SU-DHL-6 (cell line): ENCODE measurements at regions not wholly inside any gene's neighbourhood (a gene's known extent, or its start where the extent isn't known, plus 50 kb on each side); places are given as distances from the start of the nearest gene placed in this dataset.

ENCODE experiments used
- EZH2phosphoT487 ChIP-seq: fragments of 200-600 bp; sonication (generic), shearing (Covaris generic); conservative IDR thresholded peaks from 2 replicates; pipeline ENCODE4 v1.6.1; 2018; ENCODE audit warnings: mild to moderate bottlenecking, antibody characterized with exemption, low read length, moderate library complexity, mixed read lengths
- TF ChIP-seq, protein P1 (sequence below): fragments of 200-600 bp; sonication (generic); IDR thresholded peaks from one replicate; pipeline ENCODE4 v1.5.1; 2017; ENCODE audit warnings: antibody characterized with exemption, mild to moderate bottlenecking, low read length, moderate library complexity; ENCODE audit not compliant: insufficient read depth, poor library complexity, severe bottlenecking

- TF ChIP-seq, protein P1, sequence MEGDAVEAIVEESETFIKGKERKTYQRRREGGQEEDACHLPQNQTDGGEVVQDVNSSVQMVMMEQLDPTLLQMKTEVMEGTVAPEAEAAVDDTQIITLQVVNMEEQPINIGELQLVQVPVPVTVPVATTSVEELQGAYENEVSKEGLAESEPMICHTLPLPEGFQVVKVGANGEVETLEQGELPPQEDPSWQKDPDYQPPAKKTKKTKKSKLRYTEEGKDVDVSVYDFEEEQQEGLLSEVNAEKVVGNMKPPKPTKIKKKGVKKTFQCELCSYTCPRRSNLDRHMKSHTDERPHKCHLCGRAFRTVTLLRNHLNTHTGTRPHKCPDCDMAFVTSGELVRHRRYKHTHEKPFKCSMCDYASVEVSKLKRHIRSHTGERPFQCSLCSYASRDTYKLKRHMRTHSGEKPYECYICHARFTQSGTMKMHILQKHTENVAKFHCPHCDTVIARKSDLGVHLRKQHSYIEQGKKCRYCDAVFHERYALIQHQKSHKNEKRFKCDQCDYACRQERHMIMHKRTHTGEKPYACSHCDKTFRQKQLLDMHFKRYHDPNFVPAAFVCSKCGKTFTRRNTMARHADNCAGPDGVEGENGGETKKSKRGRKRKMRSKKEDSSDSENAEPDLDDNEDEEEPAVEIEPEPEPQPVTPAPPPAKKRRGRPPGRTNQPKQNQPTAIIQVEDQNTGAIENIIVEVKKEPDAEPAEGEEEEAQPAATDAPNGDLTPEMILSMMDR: no peak
- no peak for TF ChIP-seq EZH2phosphoT487
Observed at GRCh38 chr19:28075229-28075628, 1137.7 kb downstream of the UQCRFS1 start.
